GM12865 (cell line): ENCODE measurements at regions not wholly inside any gene's neighbourhood (a gene's known extent, or its start where the extent isn't known, plus 50 kb on each side); places are given as distances from the start of the nearest gene placed in this dataset.

Source experiments
- DNase-seq: peaks from one replicate; pipeline ENCODE4 v3.0.0; 2010; ENCODE audit warnings: low read depth
- H3K4me3 ChIP-seq: 2 replicates; pipeline ENCODE4 v1.5.1; 2011; ENCODE audit warnings: mild to moderate bottlenecking, low read depth, low read length, control low read depth
- CTCF ChIP-seq: IDR thresholded peaks from 2 replicates; pipeline ENCODE4 v1.5.1; 2011; ENCODE audit warnings: low read length, control low read depth, low read depth, inconsistent platforms; ENCODE audit not compliant: insufficient read depth; ENCODE audit errors: missing control alignments

DNA sequence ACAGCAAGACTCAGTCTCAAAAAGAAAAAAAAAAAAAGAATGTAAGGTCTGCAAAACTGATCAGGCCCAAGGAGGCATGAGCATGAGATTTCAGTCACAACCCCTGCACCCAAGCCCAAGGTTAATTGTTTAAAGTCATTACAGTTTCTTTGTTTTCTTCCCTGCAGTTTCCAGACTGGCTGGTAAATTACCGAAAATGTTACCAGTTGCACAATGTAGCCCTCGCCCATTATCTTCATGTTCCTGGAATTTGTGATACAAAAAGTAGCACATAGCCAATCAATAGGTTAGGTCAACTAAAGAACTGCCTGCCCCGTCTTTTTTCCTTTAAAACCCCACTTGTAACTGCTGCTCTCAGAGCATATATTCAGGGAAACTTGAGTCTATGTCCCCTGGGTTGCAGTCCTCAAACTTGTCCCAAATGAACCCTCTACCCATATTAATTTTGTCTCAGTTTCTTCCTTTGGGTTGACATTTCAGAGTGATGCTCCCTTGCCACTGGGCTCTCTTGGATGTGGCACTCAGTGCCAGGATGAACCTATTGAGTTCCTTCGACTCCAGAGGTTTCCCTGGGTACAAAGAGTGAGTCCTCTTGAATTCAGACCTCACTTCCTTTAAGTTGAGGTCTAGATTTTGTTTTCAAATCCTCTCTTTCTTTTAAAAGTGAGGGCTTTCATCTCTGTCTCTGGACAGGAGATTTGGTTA is 216.2 kb upstream of the HS6ST1 start:
- H3K4me3 ChIP-seq = no peak overlapping the region
- DNase-seq = no peak
- TF ChIP-seq CTCF = no peak

DNA sequence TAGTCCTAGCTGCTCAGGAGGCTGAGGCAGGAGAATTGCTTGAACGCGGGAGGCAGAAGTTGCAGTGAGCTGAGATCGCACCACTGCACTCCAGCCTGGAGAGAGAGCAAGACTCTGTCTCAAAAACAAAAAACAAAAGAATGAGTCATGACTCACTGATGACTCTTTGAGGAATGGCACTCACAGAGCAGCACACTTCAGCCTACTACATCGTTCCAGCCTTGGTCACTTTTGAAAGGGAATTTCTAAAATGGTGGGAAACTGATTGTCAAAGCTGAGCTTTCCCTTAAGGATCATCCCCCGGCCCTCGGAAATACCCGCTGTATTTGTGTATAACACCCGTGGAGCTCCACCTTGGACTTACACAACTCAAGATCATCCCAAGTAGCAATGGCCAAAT is 217.3 kb upstream of the HS6ST1 start:
- TF ChIP-seq CTCF = no peak

DNA sequence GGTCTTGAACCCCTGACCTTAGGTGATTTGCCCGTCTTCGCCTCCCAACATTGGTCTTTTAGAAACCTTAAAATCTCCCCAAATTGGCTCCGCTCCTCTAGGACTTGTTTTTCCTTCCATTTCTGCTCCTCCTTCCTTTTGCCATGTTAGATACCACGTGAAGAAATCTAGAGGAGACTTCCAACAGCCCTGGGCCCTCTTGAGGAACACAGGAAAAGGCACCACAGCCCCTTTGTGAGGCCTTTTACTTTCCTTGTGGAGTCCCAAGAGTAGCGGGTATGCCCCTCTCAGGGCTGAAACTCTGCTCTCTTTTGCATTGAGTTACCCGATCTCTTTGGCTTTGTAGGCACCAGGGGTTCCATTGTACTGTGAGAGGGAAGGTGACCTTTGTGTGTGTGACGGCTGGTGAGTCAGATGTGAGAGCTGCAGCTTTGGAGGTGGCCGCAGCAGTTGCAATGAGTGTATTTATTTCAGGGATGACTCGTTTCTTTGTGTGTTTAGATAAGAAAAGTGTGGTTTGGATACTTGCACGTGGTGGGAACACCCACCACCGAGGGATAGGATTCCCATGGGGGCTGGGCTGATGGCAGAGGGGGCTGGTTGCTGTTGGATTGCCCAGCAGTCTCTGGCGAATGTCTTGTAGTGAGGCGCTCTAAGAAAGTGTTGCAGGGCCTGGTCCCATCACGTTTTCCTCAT is 218.4 kb upstream of the HS6ST1 start:
- no peak for DNase-seq
- no peak for TF ChIP-seq CTCF
- H3K4me3 ChIP-seq = no peak overlapping the region

More for the DNA sequence above, 217.3 kb upstream of the HS6ST1 start:
- DNase-seq = no peak
- no peak overlapping the region for H3K4me3 ChIP-seq

DNA sequence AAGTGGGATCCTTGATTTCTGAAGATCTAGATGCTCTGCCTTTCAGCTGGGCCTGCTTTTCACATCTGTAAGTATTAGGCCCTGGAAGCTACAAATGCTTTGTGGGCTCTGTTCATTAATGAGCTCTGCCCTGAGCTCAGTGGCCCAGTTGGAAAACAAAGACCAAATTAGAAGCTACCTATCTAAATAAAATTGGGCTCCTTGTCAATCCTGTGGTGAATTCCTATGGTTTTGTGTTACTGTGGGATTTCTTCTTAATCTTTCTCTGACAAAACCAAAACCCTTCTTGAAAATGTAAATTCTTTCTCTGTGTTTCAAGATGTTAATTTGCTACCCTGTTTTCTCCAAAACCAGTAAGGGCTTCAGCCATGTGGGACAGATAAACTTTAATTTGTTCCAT is 219.0 kb upstream of the HS6ST1 start:
- no peak for DNase-seq
- no peak for TF ChIP-seq CTCF
- no peak overlapping the region for H3K4me3 ChIP-seq

DNA sequence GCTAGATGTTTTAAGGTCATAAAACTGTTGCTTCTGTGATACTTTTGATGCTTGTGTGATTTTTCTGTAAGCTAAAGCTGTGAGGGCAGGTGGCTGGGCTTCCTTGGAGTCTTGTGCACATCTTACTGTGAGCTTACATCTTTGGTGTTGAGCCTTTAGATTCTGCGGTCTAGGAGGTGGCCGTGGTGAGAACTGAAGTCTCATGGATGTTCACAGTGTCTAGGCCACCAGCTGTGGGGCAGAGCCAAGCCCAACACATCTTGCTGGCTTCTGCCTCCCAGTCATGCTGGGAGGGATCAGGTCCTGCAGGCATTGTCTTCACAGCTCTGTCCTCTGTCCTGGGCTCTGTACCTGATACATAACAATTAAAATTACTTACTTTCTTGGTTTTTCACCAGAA is 219.7 kb upstream of the HS6ST1 start:
- TF ChIP-seq CTCF = no peak
- no peak for DNase-seq
- H3K4me3 ChIP-seq = no peak overlapping the region

DNA sequence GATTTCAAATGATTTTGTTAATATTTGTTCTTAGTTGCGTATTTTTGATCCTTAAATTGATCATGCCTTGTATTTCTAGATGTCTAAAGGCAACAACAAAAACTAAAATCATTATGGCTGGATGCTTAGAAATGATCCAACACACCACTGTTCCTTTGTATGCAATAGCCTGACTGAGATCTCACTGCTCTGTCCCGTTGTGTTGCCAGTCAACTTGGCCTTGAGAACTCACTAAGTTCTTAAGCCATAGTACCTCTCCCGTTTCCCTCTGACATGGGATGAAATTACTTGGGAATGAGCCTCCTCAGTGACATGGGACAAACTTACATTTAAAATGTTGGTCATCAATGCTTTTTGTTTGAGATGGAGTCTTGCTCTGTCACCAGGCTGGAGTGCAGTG is 222.0 kb upstream of the HS6ST1 start:
- no peak for DNase-seq
- no peak overlapping the region for H3K4me3 ChIP-seq
- TF ChIP-seq CTCF = no peak
